Retinal pigment epithelial cell (primary cell): ENCODE measurements at regions not wholly inside any gene's neighbourhood (a gene's known extent, or its start where the extent isn't known, plus 50 kb on each side); places are given as distances from the start of the nearest gene placed in this dataset.

Source experiments
- DNase-seq: peaks from one replicate; pipeline ENCODE4 v3.0.0-alpha.2; 2010; ENCODE audit warnings: low read depth
- H3K4me3 ChIP-seq: 2 replicates; pipeline ENCODE4 v1.5.1; 2011; ENCODE audit warnings: mild to moderate bottlenecking, low read length, control low read depth, moderate library complexity
- TF ChIP-seq, protein P1 (sequence below): conservative IDR thresholded peaks from 2 replicates; pipeline ENCODE4 v1.5.1; 2011; ENCODE audit warnings: low read depth, low read length, control low read depth, inconsistent platforms

DNA sequence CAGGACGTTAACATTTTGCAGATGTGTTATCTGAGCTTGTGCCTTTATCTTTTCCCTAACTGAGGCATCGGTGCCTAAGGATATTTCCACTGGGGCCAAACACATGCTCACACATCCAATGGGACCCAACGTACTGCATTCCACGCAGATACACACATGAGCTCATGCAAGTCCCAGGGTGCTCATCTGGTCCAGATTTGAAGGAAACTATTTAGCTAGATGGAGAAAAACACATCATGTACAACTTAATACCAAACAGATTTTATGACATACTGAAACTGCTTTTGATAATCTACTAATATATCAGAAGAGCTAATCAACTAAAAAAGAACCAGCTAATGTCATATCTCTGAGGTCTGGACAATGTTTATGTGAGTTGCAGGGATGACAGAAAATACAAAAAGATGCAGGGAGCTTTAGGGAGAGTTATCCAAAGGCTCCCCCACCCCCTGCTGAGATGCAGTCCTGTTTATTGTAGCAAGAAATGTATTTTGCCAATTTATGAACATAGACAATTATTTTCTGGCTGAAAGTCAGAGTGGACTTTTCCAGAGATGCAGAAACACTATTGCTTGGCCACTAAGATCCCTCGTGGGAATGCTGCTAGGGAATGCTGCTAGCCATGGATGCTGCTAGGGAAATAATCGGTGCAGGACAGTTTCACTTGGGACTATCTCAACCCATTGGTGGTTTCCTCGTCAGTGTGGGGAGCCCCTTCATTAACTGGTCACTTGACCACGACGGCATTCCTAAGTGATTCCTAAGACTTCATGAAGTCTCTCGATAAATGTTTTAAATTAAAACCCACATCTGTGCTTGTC, 172.8 kb downstream of the SMIM20 start:
- no peak for DNase-seq
- H3K4me3 ChIP-seq: no peak overlapping the region
- TF ChIP-seq, protein P1, sequence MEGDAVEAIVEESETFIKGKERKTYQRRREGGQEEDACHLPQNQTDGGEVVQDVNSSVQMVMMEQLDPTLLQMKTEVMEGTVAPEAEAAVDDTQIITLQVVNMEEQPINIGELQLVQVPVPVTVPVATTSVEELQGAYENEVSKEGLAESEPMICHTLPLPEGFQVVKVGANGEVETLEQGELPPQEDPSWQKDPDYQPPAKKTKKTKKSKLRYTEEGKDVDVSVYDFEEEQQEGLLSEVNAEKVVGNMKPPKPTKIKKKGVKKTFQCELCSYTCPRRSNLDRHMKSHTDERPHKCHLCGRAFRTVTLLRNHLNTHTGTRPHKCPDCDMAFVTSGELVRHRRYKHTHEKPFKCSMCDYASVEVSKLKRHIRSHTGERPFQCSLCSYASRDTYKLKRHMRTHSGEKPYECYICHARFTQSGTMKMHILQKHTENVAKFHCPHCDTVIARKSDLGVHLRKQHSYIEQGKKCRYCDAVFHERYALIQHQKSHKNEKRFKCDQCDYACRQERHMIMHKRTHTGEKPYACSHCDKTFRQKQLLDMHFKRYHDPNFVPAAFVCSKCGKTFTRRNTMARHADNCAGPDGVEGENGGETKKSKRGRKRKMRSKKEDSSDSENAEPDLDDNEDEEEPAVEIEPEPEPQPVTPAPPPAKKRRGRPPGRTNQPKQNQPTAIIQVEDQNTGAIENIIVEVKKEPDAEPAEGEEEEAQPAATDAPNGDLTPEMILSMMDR: no peak

DNA sequence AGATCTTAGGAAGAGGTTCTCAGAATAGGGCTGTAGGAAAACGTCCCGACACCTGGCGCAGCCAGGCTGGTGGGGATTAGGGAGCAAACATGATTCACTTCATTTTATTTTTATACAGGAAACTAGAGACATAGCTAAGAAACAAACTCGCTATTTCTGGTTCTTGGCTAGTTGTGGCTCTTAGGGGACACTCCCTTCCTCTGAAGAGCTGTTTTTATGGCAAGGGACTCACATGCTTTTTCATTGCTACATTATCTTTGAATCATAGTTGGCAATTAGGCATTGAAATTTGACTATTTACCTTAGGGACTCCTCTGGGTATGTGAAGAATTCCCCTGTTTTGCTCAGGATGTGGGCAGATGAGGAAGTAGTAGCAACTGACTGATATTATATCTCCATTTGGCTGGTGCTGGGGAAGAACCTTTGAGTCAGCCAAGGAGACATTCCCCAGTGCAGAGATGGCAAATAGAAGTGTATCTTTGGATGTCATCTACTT, 174.5 kb downstream of the SMIM20 start:
- TF ChIP-seq, protein P1: no peak
- H3K4me3 ChIP-seq: no peak overlapping the region
- DNase-seq: no peak

DNA sequence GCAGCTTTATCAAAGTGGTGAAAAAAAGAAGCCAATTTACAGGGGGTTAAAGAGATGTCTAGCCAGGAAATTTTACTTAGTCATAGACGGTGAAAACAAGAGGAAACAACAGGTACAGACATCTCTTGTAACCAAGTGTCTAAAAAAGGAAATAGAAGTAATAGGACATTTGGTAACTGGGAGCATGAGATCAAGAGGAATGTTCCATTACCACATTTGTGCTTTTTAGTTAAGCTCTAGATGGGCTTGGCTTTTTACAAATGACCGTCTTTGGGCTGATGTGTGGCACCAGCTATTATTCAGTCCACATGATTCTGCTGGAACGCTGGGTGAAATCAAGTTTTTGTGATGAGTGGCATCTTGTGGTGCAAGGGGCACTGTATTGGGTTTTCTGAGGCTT, 179.5 kb downstream of the SMIM20 start:
- DNase-seq: no peak
- TF ChIP-seq, protein P1: no peak

DNA sequence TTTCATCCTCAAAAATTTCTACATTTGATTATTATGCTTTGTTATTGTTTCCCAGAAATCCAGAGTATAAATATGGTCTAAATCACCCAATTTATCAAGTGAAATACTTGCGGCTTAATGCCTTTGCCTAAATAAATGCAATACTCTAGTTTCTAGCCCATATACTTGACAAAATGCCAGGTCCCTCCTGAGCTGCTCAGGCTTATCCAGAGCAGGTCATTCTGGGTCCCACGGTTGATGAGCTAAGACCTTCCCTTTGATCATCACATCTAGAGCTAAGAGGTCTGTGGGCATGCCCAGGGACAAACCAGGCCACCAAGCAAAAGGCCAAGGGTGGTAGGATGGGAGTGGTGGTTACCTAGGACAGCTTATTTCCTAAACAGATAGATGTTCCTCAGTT, 180.1 kb downstream of the SMIM20 start:
- TF ChIP-seq, protein P1: no peak
- H3K4me3 ChIP-seq: no peak overlapping the region
- DNase-seq: no peak

More for the DNA sequence above, 179.5 kb downstream of the SMIM20 start:
- H3K4me3 ChIP-seq: no peak overlapping the region

DNA sequence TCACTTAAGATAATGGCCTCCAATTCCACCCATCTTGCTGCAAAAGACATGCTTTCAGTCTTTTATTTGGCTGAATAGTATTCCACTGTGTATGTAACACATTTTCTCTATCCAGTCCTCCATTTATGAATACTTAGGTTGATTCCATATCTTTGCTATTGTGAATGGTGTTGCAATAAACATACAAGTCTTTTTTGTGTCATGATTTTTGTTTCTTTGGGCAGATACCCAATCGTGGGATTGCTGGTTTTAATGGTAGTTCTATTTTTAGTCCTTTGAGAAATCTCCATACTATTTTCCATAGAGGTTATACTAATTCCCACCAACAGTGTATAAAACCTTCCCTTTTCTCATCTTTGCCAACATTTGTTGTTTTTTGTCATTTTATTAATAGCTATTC, 180.9 kb downstream of the SMIM20 start:
- DNase-seq: no peak
- no peak overlapping the region for H3K4me3 ChIP-seq

DNA sequence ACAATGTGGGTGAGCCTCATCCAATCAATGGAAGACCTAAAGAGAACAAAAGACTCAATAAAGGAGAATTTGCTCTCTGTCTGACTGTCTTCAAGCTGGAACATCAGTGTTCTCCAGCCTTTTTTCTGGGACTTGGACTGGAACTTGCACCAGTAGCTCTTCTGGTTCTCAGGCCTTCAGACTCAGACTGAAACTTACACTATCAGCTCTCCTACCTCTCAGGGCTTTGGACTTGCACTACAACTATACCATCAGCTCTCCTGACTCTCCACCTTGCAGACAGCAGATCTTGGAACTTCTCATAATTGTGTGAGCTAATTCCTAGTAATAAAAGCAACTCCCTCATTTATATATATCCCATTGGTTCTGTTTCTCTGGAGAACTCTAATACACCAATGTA, 185.9 kb downstream of the SMIM20 start:
- H3K4me3 ChIP-seq: no peak overlapping the region
- TF ChIP-seq, protein P1: no peak
- no peak for DNase-seq

More for the DNA sequence above, 180.9 kb downstream of the SMIM20 start:
- TF ChIP-seq, protein P1: no peak

DNA sequence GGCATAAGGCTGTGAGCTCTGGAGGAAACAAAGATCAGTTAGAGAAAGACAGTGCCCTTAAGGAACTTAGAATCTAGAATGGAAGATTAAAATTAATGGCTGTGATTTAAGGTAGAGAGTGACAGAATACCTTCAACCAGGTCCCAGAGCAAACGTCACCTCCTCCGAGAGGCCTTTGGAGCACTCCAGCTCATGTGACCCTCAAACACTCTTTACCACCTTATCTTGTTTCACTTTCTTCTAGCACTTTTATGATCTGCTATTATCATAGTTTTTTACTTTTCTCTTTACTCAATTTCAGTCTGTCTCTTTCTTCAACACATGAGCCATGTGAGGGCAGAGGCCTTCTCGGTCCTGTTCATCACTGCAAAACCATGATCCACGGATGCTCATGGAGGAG, 187.0 kb downstream of the SMIM20 start:
- H3K4me3 ChIP-seq: no peak overlapping the region
- TF ChIP-seq, protein P1: no peak
- DNase-seq: no peak
